HepG2 (cell line): ENCODE measurements at regions not wholly inside any gene's neighbourhood (a gene's known extent, or its start where the extent isn't known, plus 50 kb on each side); places are given as distances from the start of the nearest gene placed in this dataset.
A peak's percentile ranks its signal among the peaks of the same experiment; 100 is the strongest.

Source experiments
- ATAC-seq: fragments of 200-7000 bp; cut with Tn5 transposase; 3 replicates; pipeline ENCODE4 v1.9.1; 2020; ENCODE audit warnings: mild to moderate bottlenecking, moderate library complexity
- BruUV-seq: library from RNA; stranded (reverse); fragments of 400-500 nt; replicated peaks from 2 replicates; lab custom pipeline; 2021; lab: Mats Ljungman, UMichigan
- CTCF ChIA-PET: fragments of 300-600 bp; formaldehyde crosslinking; extraction: SDS; loops from one replicate; lab custom pipeline; 2021; ENCODE audit warnings: low total read pairs, inconsistent platforms, low intra/inter-chr PET ratio; lab: Yijun Ruan, JAX
- POLR2A ChIA-PET: fragments of 350-600 bp; sonication (Branson Sonifier 250); formaldehyde crosslinking; loops from one replicate; lab custom pipeline; 2020; ENCODE audit warnings: antibody characterized with exemption, inconsistent platforms; lab: Yijun Ruan, JAX
- DNase-seq: peaks from one replicate; pipeline ENCODE4 v3.0.0-alpha.2; 2015; ENCODE audit warnings: low spot score
- FAIRE-seq: peaks from 3 replicates; lab custom pipeline; 2011; peaks lifted over from hg19 to GRCh38; lab: Jason Lieb, UNC
- H2AFZ ChIP-seq: one replicate; pipeline ENCODE4 v1.6.1; 2011; ENCODE audit warnings: low read length, inconsistent platforms
- H3K27ac ChIP-seq: fragments of 300-600 bp; 3 replicates; pipeline ENCODE4 v1.8.0; 2011; ENCODE audit warnings: mixed run types, mild to moderate bottlenecking, mixed read lengths, low read length, inconsistent platforms; ENCODE audit not compliant: insufficient read depth; ENCODE audit errors: extremely low read length
- H3K27me3 ChIP-seq, 2 experiments: fragments of 200-600 bp in 1 of 2; 2 replicates in 1 of 2; 3 replicates in 1 of 2; pipeline versions ENCODE4 v1.6.0 to v1.8.0; 2011; ENCODE audit warnings: low read length in 2 of 2, mild to moderate bottlenecking in 2 of 2, moderate library complexity in 2 of 2, inconsistent platforms in 1 of 2; ENCODE audit not compliant: insufficient read depth in 2 of 2, control insufficient read depth in 1 of 2
- H3K36me3 ChIP-seq, 2 experiments: fragments of 200-600 bp in 1 of 2; replicated peaks in 1 of 2; 2 replicates in 1 of 2; 3 replicates in 1 of 2; pipeline versions ENCODE4 v1.5.1 to v1.8.0; 2011; ENCODE audit warnings: low read length in 2 of 2, inconsistent platforms in 1 of 2; ENCODE audit not compliant: insufficient read depth in 2 of 2, control insufficient read depth in 1 of 2
- H3K4me1 ChIP-seq: 2 replicates; pipeline ENCODE4 v1.5.1; 2012; ENCODE audit warnings: low read length, inconsistent platforms; ENCODE audit not compliant: insufficient read depth
- H3K4me2 ChIP-seq: 2 replicates; pipeline ENCODE4 v1.6.0; 2011; ENCODE audit warnings: low read depth, low read length, inconsistent platforms
- H3K4me3 ChIP-seq, 3 experiments: fragments of 200-600 bp in 1 of 3; sonication (generic), shearing (Covaris generic) in 1 of 3; replicated peaks in 1 of 3; 2 replicates each; pipeline ENCODE4 v1.5.1; 2011 to 2016; ENCODE audit warnings: low read length in 3 of 3, inconsistent platforms in 2 of 3, low read depth in 2 of 3, mild to moderate bottlenecking in 2 of 3, control low read depth in 1 of 3, mixed read lengths in 1 of 3; ENCODE audit not compliant: insufficient read depth in 1 of 3
- H3K79me2 ChIP-seq: one replicate; pipeline ENCODE4 v1.6.1; 2011; ENCODE audit warnings: low read length, inconsistent platforms; ENCODE audit not compliant: insufficient read depth
- H3K9ac ChIP-seq: 2 replicates; pipeline ENCODE4 v1.6.0; 2011; ENCODE audit warnings: mild to moderate bottlenecking, low read depth, low read length, inconsistent platforms; ENCODE audit not compliant: insufficient read depth
- H3K9me3 ChIP-seq: 2 replicates; pipeline ENCODE4 v1.5.1; 2012; ENCODE audit warnings: mild to moderate bottlenecking, low read length
- H4K20me1 ChIP-seq: 2 replicates; pipeline ENCODE4 v1.6.0; 2011; ENCODE audit warnings: inconsistent platforms, mild to moderate bottlenecking, low read length, moderate library complexity; ENCODE audit not compliant: insufficient read depth
- GZF1 ChIP-seq: sonication (generic); formaldehyde crosslinking; IDR thresholded peaks from 2 replicates; pipeline ENCODE4 v1.5.1; 2020; ENCODE audit warnings: mild to moderate bottlenecking, missing genetic modification reagents
- ZBTB40 ChIP-seq, 2 experiments: fragments of 450-650 bp in 1 of 2; sonication (generic) in 1 of 2; formaldehyde crosslinking in 1 of 2; IDR thresholded peaks; 2 replicates each; pipeline versions ENCODE4 v1.6.1 to v1.8.0; 2016 to 2022; ENCODE audit warnings: antibody characterized with exemption in 1 of 2, mild to moderate bottlenecking in 1 of 2, missing genetic modification reagents in 1 of 2
- WGBS: methylation state at CpG from one replicate; pipeline ENCODE4 v1.1.6; 2017; ENCODE audit warnings: low lambda C conversion rate; 5-methylcytosine and 5-hydroxymethylcytosine counted together
- in situ Hi-C: cut with HindIII; loops from 2 replicates; pipeline ENCODE4 v1.10.0; 2017; ENCODE audit warnings: low pct_unique_long_range_greater_than_20kb; ENCODE audit not compliant: extremely low pct_ligation_motif_present
- intact Hi-C: fragments of 100-400 bp; cut with micrococcal nuclease; formaldehyde crosslinking; loops from one replicate; pipeline ENCODE4 v1.10.0; 2022; ENCODE audit not compliant: unreplicated experiment
- TF ChIP-seq, protein P1 (sequence below): sonication (generic); formaldehyde crosslinking; IDR thresholded peaks from 2 replicates; pipeline ENCODE4 v1.4.0; 2020; ENCODE audit warnings: missing genetic modification reagents

GRCh38 chr1:170219163-170219562 is 73.4 kb downstream of the NTMT2 start:
- intact Hi-C loops (no loop called here), in situ Hi-C loops (no loop called here)
- FAIRE-seq: no peak
- Histone ChIP-seq H4K20me1 (no peaks in the 10 kb centered on the region), H3K9me3 (no peaks in the 10 kb centered on the region), H3K4me1 (no peaks in the 10 kb centered on the region)
- TF ChIP-seq ZBTB40 (IDR thresholded peaks at IDR 0.05): 0 out of 2 replicates have a peak, but pooled peaks have one; percentile 11
- no peak; the same call in 1 of the 2 replicates for TF ChIP-seq ZBTB40 (CRISPR knock-in tag; IDR thresholded peaks at IDR 0.05)
- no peak for TF ChIP-seq GZF1
- TF ChIP-seq, protein P1, sequence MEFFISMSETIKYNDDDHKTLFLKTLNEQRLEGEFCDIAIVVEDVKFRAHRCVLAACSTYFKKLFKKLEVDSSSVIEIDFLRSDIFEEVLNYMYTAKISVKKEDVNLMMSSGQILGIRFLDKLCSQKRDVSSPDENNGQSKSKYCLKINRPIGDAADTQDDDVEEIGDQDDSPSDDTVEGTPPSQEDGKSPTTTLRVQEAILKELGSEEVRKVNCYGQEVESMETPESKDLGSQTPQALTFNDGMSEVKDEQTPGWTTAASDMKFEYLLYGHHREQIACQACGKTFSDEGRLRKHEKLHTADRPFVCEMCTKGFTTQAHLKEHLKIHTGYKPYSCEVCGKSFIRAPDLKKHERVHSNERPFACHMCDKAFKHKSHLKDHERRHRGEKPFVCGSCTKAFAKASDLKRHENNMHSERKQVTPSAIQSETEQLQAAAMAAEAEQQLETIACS (CRISPR knock-in tag): no peak
- TF ChIP-seq, all 625 proteins: peak for 1
- BruUV-seq: no TSS peak
- Histone ChIP-seq H2AFZ (no peak overlapping the region), H3K4me3 (no peak overlapping the region), H3K79me2 (no peaks in the 10 kb centered on the region), H3K36me3 (no peaks in the 10 kb centered on the region), H3K27ac (no peak overlapping the region), H3K27me3 (0 out of 5 replicates have a peak, but pooled peaks cover 0 to 1% of the 10 kb centered on the region in 2 experiments), H3K9ac (no peak overlapping the region), H3K4me2 (no peak overlapping the region)
- ChIA-PET POLR2A (no interaction called here), CTCF (no interaction called here)
- DNase-seq (no peak), ATAC-seq (no peak)
- 4% methylated on average over 3 of the region's 3 CpGs for WGBS
